ENCODE measurements at regions not wholly inside any gene's neighbourhood (a gene's known extent, or its start where the extent isn't known, plus 50 kb on each side); places are given as distances from the start of the nearest gene placed in this dataset.

DNA sequence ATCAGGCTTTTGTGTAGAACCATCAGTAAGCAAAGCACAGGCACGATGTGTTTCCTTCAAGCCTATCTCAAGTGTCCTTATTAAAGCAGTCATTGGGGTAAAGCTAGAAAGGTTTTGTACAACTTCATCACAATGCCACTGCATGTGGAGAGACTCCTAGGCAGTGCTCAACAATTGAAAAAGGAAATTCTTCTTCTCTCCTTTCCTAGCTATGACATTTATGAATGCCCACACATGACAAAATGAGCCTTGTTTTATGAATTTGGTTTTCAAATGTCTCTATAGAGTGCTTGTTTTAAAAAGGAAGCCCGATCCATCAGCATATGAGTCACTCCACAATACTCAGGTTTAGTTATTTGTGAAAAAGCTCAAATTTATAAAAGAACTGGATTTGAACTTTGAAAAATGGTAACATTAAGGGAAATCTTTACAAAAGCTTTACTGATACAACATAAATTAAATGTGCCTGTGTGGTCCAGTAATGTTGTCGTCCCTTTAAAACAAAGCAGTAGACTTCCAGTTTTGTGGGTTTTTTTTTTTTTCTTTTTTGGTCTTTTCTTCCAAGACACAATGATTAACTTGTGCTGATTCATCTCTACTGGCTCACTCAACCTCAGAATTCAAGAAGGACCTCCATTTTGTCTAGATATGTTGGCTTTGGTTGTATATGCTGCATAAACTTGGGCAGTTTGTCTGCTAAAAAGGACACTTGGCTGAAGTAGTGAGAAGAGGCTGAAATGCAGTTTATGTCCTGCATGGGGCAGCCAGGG lies 273.8 kb downstream of the GASK1B start:
- TF ChIP-seq POLR2AphosphoS5 (IDR thresholded peaks at IDR 0.05; ENCODE audit: low read depth), result no peak
- TF ChIP-seq CTCF (IDR thresholded peaks at IDR 0.05; ENCODE audit: insufficient read depth, low read length), result no peak
- no peak for TF ChIP-seq REST (IDR thresholded peaks at IDR 0.05; ENCODE audit: insufficient replicate concordance, low read depth)
- TF ChIP-seq GABPA (IDR thresholded peaks at IDR 0.05; ENCODE audit: low read depth), result no peak
- no peak for TF ChIP-seq SPI1 (IDR thresholded peaks at IDR 0.05; ENCODE audit: borderline replicate concordance, low read depth)

All from HL-60 (cell line).